ENCODE measurements at regions not wholly inside any gene's neighbourhood (a gene's known extent, or its start where the extent isn't known, plus 50 kb on each side); places are given as distances from the start of the nearest gene placed in this dataset.

GRCh38 chr2:167761465-167762136 is 485.8 kb downstream of the STK39 start:
- Histone ChIP-seq H3K27me3 (no peaks in the 10 kb centered on the region), H3K9ac (ENCODE audit: low read depth in 2 of 2, low read length in 2 of 2) (no peak overlapping the region), H3K9me3 (no peaks in the 10 kb centered on the region), H3K4me1 (no peaks in the 10 kb centered on the region), H3K4me3 (no peak overlapping the region), H3K36me3 (no peaks in the 10 kb centered on the region), H3K27ac (no peak overlapping the region)
- intact Hi-C loops (cut with DNase I): no loop called here
- DNase-seq: no peak
- TF ChIP-seq CTCF (IDR thresholded peaks at IDR 0.05): no peak

DNA sequence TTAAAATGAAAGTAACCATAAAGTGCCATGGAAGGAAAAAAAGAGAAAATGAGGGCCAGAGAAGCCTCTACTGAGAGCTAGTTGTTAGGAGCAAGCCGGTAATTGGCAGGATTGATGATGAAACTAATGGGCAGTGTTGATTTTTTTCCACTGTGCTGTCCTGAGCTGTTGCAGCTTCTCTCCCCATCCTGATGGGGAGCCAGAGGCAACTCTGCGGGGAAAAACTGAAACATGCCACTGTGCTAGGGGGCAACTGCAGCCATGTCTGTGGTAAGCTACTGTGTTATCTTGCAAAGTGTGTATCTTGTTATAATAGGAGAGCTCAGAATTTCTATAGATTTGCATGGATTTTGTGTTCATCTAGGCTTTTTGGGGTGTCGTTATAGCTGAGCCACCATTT is 487.9 kb downstream of the STK39 start:
- no peaks in the 10 kb centered on the region for H3K4me1 ChIP-seq
- no peaks in the 10 kb centered on the region for H3K36me3 ChIP-seq
- intact Hi-C loops (cut with DNase I): no loop called here
- H3K4me3 ChIP-seq: no peak overlapping the region
- H3K9ac ChIP-seq (ENCODE audit: low read depth in 2 of 2, low read length in 2 of 2): no peak overlapping the region
- DNase-seq: no peak
- H3K9me3 ChIP-seq: no peaks in the 10 kb centered on the region
- no peak for TF ChIP-seq CTCF (IDR thresholded peaks at IDR 0.05)
- no peak overlapping the region for H3K27ac ChIP-seq
- H3K27me3 ChIP-seq: no peaks in the 10 kb centered on the region

DNA sequence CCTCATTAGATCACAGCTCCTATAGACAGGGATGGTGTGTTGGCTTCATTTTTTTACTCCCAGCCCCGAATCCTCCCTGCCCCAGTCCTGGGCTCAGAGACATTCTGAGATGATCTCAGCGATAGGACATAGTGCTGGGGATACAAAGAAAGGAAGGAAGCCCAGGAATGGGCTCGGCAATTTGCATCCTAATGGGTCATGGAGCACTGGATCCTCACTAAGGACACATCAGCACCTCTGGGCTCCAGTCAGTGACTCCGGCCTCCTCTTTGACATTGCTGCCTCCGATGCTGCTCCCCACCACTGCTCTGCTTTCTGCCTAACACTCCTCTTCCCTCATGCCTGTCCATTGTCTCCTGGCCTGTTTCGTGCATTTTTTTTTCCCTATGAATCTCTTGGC is 489.1 kb downstream of the STK39 start:
- no peak overlapping the region for H3K9ac ChIP-seq (ENCODE audit: low read depth in 2 of 2, low read length in 2 of 2)
- H3K36me3 ChIP-seq: no peaks in the 10 kb centered on the region
- DNase-seq: no peak
- no peaks in the 10 kb centered on the region for H3K27me3 ChIP-seq
- H3K4me1 ChIP-seq: no peaks in the 10 kb centered on the region
- no peaks in the 10 kb centered on the region for H3K9me3 ChIP-seq
- H3K4me3 ChIP-seq: no peak overlapping the region
- intact Hi-C loops (cut with DNase I): no loop called here
- TF ChIP-seq CTCF (IDR thresholded peaks at IDR 0.05): no peak
- no peak overlapping the region for H3K27ac ChIP-seq

DNA sequence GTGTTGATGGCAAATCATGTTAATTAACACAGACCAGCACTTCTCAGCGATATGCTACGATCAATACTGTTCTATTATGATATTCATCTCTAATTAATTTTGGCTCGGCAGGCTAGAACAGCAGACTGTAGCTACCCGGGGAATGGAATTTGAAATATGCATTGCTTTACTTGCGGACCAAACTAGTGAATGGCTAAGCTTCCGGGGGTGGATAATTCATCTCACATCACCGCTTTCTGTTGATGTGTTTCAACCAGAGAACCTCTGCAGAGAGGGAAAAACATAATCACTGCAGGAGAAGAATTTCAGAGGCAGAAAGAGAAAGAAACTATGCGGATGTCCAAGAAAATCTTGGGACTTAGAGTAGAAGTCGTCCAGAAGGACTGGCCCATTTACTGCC is 490.9 kb downstream of the STK39 start:
- intact Hi-C loops (cut with DNase I): no loop called here
- Histone ChIP-seq H3K9me3 (no peaks in the 10 kb centered on the region), H3K4me1 (no peaks in the 10 kb centered on the region), H3K4me3 (no peak overlapping the region), H3K36me3 (no peaks in the 10 kb centered on the region), H3K27ac (no peak overlapping the region), H3K27me3 (no peaks in the 10 kb centered on the region), H3K9ac (ENCODE audit: low read depth in 2 of 2, low read length in 2 of 2) (no peak overlapping the region)
- no peak for TF ChIP-seq CTCF (IDR thresholded peaks at IDR 0.05)
- DNase-seq: no peak

DNA sequence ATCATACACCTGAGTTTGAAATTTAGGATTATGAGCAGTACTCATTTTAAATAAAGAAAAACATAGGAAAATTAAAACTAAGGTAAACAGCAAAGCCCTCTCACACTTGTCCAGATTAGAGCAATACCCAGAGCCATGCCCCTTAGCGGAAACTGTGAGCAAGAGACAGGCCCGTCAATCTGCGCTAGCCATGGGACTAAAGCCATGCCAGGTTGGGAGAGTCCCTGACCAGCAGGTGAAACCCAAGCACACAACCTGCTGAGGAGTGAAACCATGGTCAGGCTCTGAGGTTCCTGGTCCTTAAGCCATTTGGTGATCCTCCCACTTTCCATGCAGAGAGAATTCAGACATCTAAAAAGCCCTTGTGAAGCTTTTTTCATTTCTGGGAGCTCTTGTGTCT is 494.3 kb downstream of the STK39 start:
- Histone ChIP-seq H3K27me3 (no peaks in the 10 kb centered on the region), H3K4me3 (no peak overlapping the region), H3K36me3 (no peaks in the 10 kb centered on the region), H3K4me1 (no peaks in the 10 kb centered on the region), H3K9me3 (no peaks in the 10 kb centered on the region), H3K27ac (no peak overlapping the region), H3K9ac (ENCODE audit: low read depth in 2 of 2, low read length in 2 of 2) (no peak overlapping the region)
- no peak for TF ChIP-seq CTCF (IDR thresholded peaks at IDR 0.05)
- intact Hi-C loops (cut with DNase I): no loop called here
- DNase-seq: no peak
